ENCODE measurements at regions not wholly inside any gene's neighbourhood (a gene's known extent, or its start where the extent isn't known, plus 50 kb on each side); places are given as distances from the start of the nearest gene placed in this dataset.
A peak's percentile ranks its signal among the peaks of the same experiment; 100 is the strongest.

DNA sequence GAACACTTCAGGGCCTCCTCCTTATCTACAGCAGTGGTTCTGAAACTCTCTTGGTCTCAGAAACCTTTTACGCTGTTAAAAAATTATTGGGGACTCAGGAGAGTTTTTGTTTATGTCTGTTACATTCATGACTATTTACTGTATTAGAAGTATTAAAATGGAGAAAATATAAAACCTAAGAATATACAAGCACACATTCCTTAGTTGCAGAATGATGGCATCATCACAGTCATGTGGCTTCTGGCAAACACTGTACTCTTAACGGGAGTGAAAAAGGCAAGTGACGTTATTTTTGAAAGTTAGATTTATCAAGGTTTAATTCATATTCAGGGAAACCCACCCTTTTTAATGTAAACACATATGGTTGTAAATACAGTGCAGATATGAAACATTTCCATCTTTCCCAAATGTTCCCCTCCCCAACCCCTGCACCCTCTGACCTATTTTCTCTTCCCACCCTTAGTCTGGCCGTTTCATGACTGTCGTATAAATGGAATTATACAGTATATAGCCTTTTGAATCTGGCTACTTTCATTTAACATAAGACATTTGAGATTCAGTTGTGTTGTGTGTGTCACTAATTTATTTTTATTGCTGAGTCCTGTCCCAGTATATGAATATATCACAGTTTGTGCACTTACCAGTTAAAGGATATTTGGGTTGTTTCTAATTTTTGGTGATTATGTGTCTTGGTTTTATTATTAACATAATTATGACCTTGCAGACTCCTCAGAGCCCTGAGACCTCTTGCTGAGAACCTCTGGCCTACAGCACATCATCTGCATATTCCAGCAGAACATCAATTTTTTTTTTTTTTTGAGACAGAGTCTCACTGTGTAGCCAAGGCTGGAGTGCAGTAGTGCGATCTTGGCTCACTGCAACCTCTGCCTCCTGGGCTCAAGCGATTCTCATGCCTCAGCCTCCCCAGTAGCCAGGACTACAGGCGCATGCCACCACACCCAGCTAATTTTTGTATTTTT, 457.0 kb downstream of the PCNX1 start:
- ATAC-seq (ENCODE audit: low FRiP score) (no peak), DNase-seq (ENCODE audit: low spot score) (no peak)
- TF ChIP-seq, protein P1, sequence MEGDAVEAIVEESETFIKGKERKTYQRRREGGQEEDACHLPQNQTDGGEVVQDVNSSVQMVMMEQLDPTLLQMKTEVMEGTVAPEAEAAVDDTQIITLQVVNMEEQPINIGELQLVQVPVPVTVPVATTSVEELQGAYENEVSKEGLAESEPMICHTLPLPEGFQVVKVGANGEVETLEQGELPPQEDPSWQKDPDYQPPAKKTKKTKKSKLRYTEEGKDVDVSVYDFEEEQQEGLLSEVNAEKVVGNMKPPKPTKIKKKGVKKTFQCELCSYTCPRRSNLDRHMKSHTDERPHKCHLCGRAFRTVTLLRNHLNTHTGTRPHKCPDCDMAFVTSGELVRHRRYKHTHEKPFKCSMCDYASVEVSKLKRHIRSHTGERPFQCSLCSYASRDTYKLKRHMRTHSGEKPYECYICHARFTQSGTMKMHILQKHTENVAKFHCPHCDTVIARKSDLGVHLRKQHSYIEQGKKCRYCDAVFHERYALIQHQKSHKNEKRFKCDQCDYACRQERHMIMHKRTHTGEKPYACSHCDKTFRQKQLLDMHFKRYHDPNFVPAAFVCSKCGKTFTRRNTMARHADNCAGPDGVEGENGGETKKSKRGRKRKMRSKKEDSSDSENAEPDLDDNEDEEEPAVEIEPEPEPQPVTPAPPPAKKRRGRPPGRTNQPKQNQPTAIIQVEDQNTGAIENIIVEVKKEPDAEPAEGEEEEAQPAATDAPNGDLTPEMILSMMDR (IDR thresholded peaks at IDR 0.05), result no peak

DNA sequence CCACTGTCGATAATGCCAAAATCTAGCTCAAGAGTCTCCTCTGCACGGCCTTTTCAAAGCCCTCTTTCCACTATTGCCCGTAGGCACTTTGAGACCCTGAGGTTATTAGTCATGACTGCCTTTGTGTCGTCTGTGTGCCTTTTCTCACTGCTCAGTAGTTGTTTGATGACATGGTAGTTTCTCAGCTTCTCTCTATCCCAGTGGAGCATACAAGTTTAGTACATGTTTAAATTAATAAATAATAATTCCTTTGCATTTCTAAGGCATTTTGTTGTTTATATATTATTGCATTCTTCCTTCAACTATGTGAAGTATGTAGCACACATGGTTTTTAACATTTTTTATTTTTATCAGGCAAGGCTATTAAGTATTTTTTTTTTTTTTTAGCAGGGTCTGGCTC, 458.1 kb downstream of the PCNX1 start:
- TF ChIP-seq, protein P1 (IDR thresholded peaks at IDR 0.05), result no peak
- ATAC-seq (ENCODE audit: low FRiP score) (no peak), DNase-seq (ENCODE audit: low spot score) (no peak)

DNA sequence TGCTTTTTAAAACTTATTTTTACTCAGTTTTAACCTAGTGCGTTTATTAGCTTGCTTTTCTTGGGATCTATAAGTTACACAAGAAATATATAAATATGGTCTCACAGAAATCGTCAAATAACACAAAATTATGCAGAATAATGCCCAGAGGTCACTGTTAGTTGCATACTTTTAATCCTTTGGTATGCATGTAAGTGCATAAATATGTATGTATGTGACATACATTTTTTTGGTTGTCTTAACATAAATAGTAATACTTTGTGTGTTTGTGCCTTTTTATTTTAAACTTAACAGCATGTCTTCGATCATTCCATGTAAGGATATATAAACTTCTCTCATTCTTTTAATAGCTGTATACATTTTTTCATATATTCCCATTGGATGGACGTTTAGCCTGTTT, 459.6 kb downstream of the PCNX1 start:
- no peak for DNase-seq (ENCODE audit: low spot score)
- TF ChIP-seq, protein P1 (IDR thresholded peaks at IDR 0.05), result no peak
- no peak for ATAC-seq (ENCODE audit: low FRiP score)

DNA sequence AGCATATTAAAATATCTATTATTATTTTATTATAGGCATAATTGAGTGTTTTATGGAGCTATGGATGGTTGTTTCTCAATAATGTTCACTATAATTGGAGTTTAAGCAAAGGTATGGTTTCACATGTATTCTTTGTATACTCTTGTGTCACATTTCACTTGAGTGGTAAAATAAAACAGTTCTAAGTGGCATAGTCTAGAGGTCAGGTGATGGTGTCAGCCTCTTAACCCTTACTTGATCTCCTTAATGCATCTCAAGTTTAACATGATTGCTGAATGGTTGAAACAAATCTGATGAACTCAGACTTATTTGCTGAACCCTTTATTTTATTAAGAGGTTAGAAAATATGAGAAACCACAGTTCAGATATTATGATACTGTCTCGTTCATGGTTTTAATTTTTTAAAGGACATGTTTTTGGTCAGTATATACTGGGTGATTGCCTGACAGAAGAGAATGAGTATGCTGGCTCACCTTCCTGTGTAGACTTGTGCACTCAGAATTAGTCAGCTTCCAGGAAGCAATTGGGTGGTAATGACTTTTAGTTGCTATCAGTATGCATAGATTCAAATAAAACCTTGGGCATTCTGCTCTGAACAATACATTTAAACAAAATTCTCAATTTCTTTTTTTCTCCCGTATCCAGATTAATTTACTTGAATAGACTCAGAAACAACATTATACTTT, 464.6 kb downstream of the PCNX1 start:
- TF ChIP-seq, protein P1 (IDR thresholded peaks at IDR 0.05), result no peak
- no peak for DNase-seq (ENCODE audit: low spot score)
- ATAC-seq (ENCODE audit: low FRiP score), result peak; percentile 83

DNA sequence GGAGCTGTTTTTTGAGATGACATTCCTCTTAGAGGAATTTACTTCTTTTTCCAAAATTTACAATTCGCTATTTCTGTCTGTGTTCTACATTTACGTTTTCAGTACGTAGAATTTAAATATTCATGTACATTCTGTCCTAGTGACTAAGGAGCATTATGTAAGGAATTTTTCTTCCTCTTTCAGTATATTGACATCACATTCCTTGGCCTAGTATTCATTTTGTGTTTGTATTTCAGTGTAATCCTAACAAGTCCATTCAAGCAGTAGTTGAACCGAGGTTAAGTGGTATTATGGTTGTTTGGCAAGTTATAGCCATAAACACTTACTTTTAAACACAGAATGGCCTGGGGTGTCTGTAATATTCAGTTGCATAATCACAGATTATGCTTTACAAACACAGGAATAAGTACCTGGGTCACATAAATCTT, 465.2 kb downstream of the PCNX1 start:
- TF ChIP-seq, protein P1 (IDR thresholded peaks at IDR 0.05), result no peak
- DNase-seq (ENCODE audit: low spot score) (no peak), ATAC-seq (ENCODE audit: low FRiP score) (no peak)

DNA sequence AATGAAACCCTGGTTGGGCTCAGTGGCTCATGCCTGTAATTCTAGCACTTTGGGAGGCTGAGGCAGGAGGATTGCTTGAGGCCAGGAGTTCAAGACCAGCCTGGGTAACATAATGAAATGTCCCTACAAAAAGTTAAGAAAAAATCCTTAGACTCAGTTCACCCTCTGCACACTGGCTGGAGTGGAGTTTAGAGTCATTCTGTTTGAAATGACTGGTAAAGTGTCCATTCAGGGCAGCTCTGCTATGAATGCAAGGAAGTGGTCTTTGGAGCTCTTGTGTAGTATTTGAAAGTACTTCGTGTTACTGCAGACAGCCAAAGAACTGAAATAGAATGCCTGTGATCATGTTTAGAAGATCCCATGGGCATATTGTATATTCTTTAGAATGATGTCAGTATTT, 466.5 kb downstream of the PCNX1 start:
- no peak for ATAC-seq (ENCODE audit: low FRiP score)
- TF ChIP-seq, protein P1 (IDR thresholded peaks at IDR 0.05), result no peak
- DNase-seq (ENCODE audit: low spot score), result no peak
